ENCODE measurements at regions not wholly inside any gene's neighbourhood (a gene's known extent, or its start where the extent isn't known, plus 50 kb on each side); places are given as distances from the start of the nearest gene placed in this dataset.

- peak overlapping the region; percentile 8 for H3K27ac ChIP-seq (ENCODE audit: extremely low read length, insufficient read depth, low read length)
- no peaks in the 10 kb centered on the region for H3K36me3 ChIP-seq (replicated peaks in 1 of 2; ENCODE audit: control insufficient read depth in 1 of 2, insufficient read depth in 2 of 2, low read length in 2 of 2)
- H3K27me3 ChIP-seq (ENCODE audit: control insufficient read depth in 1 of 2, insufficient read depth in 2 of 2, low read length in 2 of 2) = no peaks in the 10 kb centered on the region
- no TSS peak for BruUV-seq (replicated peaks)
- DNase-seq (ENCODE audit: low spot score) (no peak), ATAC-seq (peak; percentile 11), FAIRE-seq (no peak)
- peaks cover 81% of the 10 kb centered on the region for H3K4me1 ChIP-seq (ENCODE audit: insufficient read depth, low read length)
- H3K79me2 ChIP-seq (ENCODE audit: insufficient read depth, low read length) = no peaks in the 10 kb centered on the region
- H3K9me3 ChIP-seq (ENCODE audit: low read length) = no peaks in the 10 kb centered on the region
- H3K4me2 ChIP-seq (ENCODE audit: low read depth, low read length) = peak overlapping the region; percentile 52
- no peak overlapping the region for H3K9ac ChIP-seq (ENCODE audit: insufficient read depth, low read depth, low read length)
- intact Hi-C loops (cut with micrococcal nuclease; ENCODE audit: unreplicated experiment) = no loop called here
- H2AFZ ChIP-seq (ENCODE audit: low read length) = no peak overlapping the region
- CTCF ChIA-PET (ENCODE audit: low intra/inter-chr PET ratio, low total read pairs) = no interaction called here
- POLR2A ChIA-PET = no interaction called here
- 3% methylated on average over 7 of the region's 7 CpGs for WGBS (ENCODE audit: low lambda C conversion rate)
- no peak overlapping the region for H3K4me3 ChIP-seq (replicated peaks in 1 of 3; ENCODE audit: insufficient read depth in 1 of 3, low read depth in 2 of 3, low read length in 3 of 3)
- in situ Hi-C loops (cut with HindIII; ENCODE audit: extremely low pct_ligation_motif_present, low pct_unique_long_range_greater_than_20kb) = no loop called here
- H4K20me1 ChIP-seq (ENCODE audit: insufficient read depth, low read length) = no peaks in the 10 kb centered on the region
- no peak for TF ChIP-seq ZBTB43 (CRISPR knock-in tag; conservative IDR thresholded peaks at IDR 0.05)
- TF ChIP-seq KLF13 (CRISPR knock-in tag; IDR thresholded peaks at IDR 0.05) = no peak
- no peak for TF ChIP-seq SAFB2 (CRISPR knock-in tag; IDR thresholded peaks at IDR 0.05; ENCODE audit: borderline replicate concordance, low read depth)
- 0 out of 2 replicates have a peak, but pooled peaks have one; percentile 27 for TF ChIP-seq ZNF572 (CRISPR knock-in tag; IDR thresholded peaks at IDR 0.05)
- TF ChIP-seq BHLHE40 (IDR thresholded peaks at IDR 0.05; ENCODE audit: low read length) = no peak
- TF ChIP-seq SMAD3 (CRISPR knock-in tag; IDR thresholded peaks at IDR 0.05) = no peak
- TF ChIP-seq ZZZ3 (CRISPR knock-in tag; IDR thresholded peaks at IDR 0.05; ENCODE audit: borderline replicate concordance) = no peak
- TF ChIP-seq ERF (CRISPR knock-in tag; IDR thresholded peaks at IDR 0.05) = no peak
- TF ChIP-seq CBX5 (CRISPR knock-in tag; IDR thresholded peaks at IDR 0.05; ENCODE audit: borderline replicate concordance) = no peak
- no peak for TF ChIP-seq ZNF362 (CRISPR knock-in tag; IDR thresholded peaks at IDR 0.05; ENCODE audit: borderline replicate concordance)
- no peak for TF ChIP-seq CAMTA2 (CRISPR knock-in tag; IDR thresholded peaks at IDR 0.05; ENCODE audit: borderline replicate concordance)
- no peak for TF ChIP-seq ZNF281 (CRISPR knock-in tag; IDR thresholded peaks at IDR 0.05; ENCODE audit: borderline replicate concordance)
- no peak for TF ChIP-seq STAT6 (CRISPR knock-in tag; IDR thresholded peaks at IDR 0.05; ENCODE audit: borderline replicate concordance)
- TF ChIP-seq YY1 (IDR thresholded peaks at IDR 0.05; ENCODE audit: insufficient read depth, insufficient replicate concordance, low read depth, low read length) = peak; percentile 22
- no peak for TF ChIP-seq RAD21 (CRISPR knock-in tag; IDR thresholded peaks at IDR 0.05)
- no peak for TF ChIP-seq SMARCE1 (IDR thresholded peaks at IDR 0.05; ENCODE audit: borderline replicate concordance)
These were observed 63.6 kb upstream of the SH3RF3 start for GRCh38 chr2:109065391-109065734.
